Neural progenitor cell (in vitro differentiated cells): ENCODE measurements at regions not wholly inside any gene's neighbourhood (a gene's known extent, or its start where the extent isn't known, plus 50 kb on each side); places are given as distances from the start of the nearest gene placed in this dataset.

Experiments used
- DNase-seq: peaks from one replicate; pipeline ENCODE4 v3.0.0-alpha.2; 2016; ENCODE audit warnings: low spot score
- H2AFZ ChIP-seq: fragments of 200-600 bp; sonication (generic); replicated peaks from 2 replicates; pipeline ENCODE4 v1.6.1; 2016; ENCODE audit warnings: antibody characterized with exemption
- H3F3A ChIP-seq: fragments of 200-600 bp; sonication (generic); 2 replicates; pipeline ENCODE4 v1.6.1; 2016; ENCODE audit warnings: antibody characterized with exemption, low read depth
- H3K27ac ChIP-seq: fragments of 200-600 bp; sonication (generic); 2 replicates; pipeline ENCODE4 v1.5.1; 2016; ENCODE audit warnings: mild to moderate bottlenecking
- H3K27me3 ChIP-seq: fragments of 200-600 bp; sonication (generic); 2 replicates; pipeline ENCODE4 v1.6.1; 2016; ENCODE audit warnings: mild to moderate bottlenecking, moderate library complexity
- H3K36me3 ChIP-seq: fragments of 200-600 bp; sonication (generic); 2 replicates; pipeline ENCODE4 v1.5.1; 2016
- H3K4me1 ChIP-seq: fragments of 200-600 bp; sonication (generic); 2 replicates; pipeline ENCODE4 v1.6.1; 2016; ENCODE audit warnings: mixed run types
- H3K4me2 ChIP-seq: fragments of 200-600 bp; sonication (generic); 2 replicates; pipeline ENCODE4 v1.6.1; 2016
- H3K4me3 ChIP-seq: fragments of 200-600 bp; sonication (generic); 2 replicates; pipeline ENCODE4 v1.5.1; 2016
- H3K79me2 ChIP-seq: fragments of 200-600 bp; sonication (generic); 2 replicates; pipeline ENCODE4 v1.6.1; 2016; ENCODE audit warnings: low read depth
- H3K9ac ChIP-seq: fragments of 200-600 bp; sonication (generic); 2 replicates; pipeline ENCODE4 v1.6.1; 2016
- H3K9me3 ChIP-seq: fragments of 200-600 bp; sonication (generic); 2 replicates; pipeline ENCODE4 v1.5.1; 2016; ENCODE audit warnings: low read depth
- H4K20me1 ChIP-seq: fragments of 200-600 bp; sonication (generic); 2 replicates; pipeline ENCODE4 v1.6.1; 2016; ENCODE audit warnings: low read depth
- H3K27ac Mint-ChIP-seq: 3 replicates; pipeline ENCODE4 v1.8.0; 2021; ENCODE audit warnings: mixed read lengths
- H3K27me3 Mint-ChIP-seq: 2 replicates; pipeline ENCODE4 v1.8.0; 2022; ENCODE audit warnings: low read depth, mild to moderate bottlenecking, inconsistent platforms, moderate library complexity, mixed read lengths; ENCODE audit not compliant: insufficient read depth
- H3K36me3 Mint-ChIP-seq: 3 replicates; pipeline ENCODE4 v1.8.0; 2021; ENCODE audit warnings: mixed read lengths
- H3K4me1 Mint-ChIP-seq: 3 replicates; pipeline ENCODE4 v1.8.0; 2021; ENCODE audit warnings: mixed read lengths
- H3K4me3 Mint-ChIP-seq: 3 replicates; pipeline ENCODE4 v1.8.0; 2021; ENCODE audit warnings: mild to moderate bottlenecking, moderate library complexity, mixed read lengths
- H3K9me3 Mint-ChIP-seq: 3 replicates; pipeline ENCODE4 v1.8.0; 2020; ENCODE audit warnings: mixed read lengths
- EZH2 ChIP-seq: fragments of 200-600 bp; sonication (generic); IDR thresholded peaks from 2 replicates; pipeline ENCODE4 v1.6.1; 2017; ENCODE audit warnings: antibody characterized with exemption, mild to moderate bottlenecking, moderate library complexity
- EZH2phosphoT487 ChIP-seq: fragments of 200-600 bp; sonication (generic); IDR thresholded peaks from 2 replicates; pipeline ENCODE4 v1.6.1; 2017; ENCODE audit warnings: antibody characterized with exemption
- TF ChIP-seq, protein P1 (sequence below): fragments of 200-600 bp; sonication (generic); IDR thresholded peaks from 2 replicates; pipeline ENCODE4 v1.5.1; 2017; ENCODE audit warnings: antibody characterized with exemption, mild to moderate bottlenecking

DNA sequence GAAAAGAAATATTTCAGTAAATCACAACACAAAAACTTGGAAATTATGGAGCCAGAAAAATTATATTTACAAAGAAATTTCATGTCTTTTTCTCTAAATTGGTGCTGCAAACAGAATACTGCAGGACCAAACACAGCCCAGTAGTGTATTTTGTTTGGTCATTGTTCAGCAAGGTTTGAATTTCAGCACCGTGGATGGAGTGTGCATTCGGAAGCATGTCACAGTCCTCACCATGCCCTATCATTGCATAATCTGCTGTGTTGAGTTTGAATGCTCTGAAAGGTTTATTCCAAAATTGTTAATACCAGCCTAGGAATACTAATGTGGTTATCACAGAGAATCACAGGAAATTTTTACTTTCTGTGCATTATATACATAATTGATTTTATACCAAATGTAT is 296.7 kb downstream of the METTL4 start:
- H2AFZ ChIP-seq = peak overlapping the region; percentile 34
- Mint-ChIP-seq H3K27me3 (no peaks in the 10 kb centered on the region), H3K4me1 (no peaks in the 10 kb centered on the region), H3K4me3 (no peak overlapping the region), H3K9me3 (peaks cover 2% of the 10 kb centered on the region), H3K36me3 (no peaks in the 10 kb centered on the region), H3K27ac (no peak overlapping the region)
- TF ChIP-seq EZH2phosphoT487 = no peak
- TF ChIP-seq, protein P1, sequence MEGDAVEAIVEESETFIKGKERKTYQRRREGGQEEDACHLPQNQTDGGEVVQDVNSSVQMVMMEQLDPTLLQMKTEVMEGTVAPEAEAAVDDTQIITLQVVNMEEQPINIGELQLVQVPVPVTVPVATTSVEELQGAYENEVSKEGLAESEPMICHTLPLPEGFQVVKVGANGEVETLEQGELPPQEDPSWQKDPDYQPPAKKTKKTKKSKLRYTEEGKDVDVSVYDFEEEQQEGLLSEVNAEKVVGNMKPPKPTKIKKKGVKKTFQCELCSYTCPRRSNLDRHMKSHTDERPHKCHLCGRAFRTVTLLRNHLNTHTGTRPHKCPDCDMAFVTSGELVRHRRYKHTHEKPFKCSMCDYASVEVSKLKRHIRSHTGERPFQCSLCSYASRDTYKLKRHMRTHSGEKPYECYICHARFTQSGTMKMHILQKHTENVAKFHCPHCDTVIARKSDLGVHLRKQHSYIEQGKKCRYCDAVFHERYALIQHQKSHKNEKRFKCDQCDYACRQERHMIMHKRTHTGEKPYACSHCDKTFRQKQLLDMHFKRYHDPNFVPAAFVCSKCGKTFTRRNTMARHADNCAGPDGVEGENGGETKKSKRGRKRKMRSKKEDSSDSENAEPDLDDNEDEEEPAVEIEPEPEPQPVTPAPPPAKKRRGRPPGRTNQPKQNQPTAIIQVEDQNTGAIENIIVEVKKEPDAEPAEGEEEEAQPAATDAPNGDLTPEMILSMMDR = no peak
- no peak for TF ChIP-seq EZH2
- H4K20me1 ChIP-seq = no peaks in the 10 kb centered on the region
- H3K9ac ChIP-seq = no peak overlapping the region
- H3K27me3 ChIP-seq = no peaks in the 10 kb centered on the region
- H3K4me2 ChIP-seq = no peak overlapping the region
- no peaks in the 10 kb centered on the region for H3K4me1 ChIP-seq
- H3K4me3 ChIP-seq = no peak overlapping the region
- no peaks in the 10 kb centered on the region for H3F3A ChIP-seq
- H3K27ac ChIP-seq = no peak overlapping the region
- DNase-seq = no peak
- no peaks in the 10 kb centered on the region for H3K79me2 ChIP-seq
- H3K36me3 ChIP-seq = no peaks in the 10 kb centered on the region
- no peaks in the 10 kb centered on the region for H3K9me3 ChIP-seq

DNA sequence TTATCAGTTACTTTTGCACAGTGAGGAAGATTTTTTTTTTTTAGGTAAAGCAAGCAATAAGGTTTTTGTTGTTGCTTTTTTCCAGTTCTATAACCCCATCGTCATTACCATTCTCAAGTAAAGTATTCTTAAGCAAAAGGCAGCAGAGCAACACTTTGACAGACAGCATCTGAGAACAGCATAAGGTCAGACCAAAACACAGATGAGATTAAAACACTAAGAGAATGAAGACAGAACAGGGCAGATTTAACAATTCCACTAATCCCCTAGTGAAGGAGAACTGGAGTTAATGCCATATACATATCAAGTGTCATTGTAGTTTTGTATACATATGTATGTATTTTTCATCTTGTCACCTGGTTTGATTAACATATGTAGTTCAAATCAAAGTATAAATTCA is 290.2 kb downstream of the METTL4 start:
- H3K79me2 ChIP-seq = no peaks in the 10 kb centered on the region
- no peaks in the 10 kb centered on the region for H3F3A ChIP-seq
- Mint-ChIP-seq H3K4me1 (peaks cover 3% of the 10 kb centered on the region), H3K4me3 (no peak overlapping the region), H3K9me3 (no peaks in the 10 kb centered on the region), H3K36me3 (no peaks in the 10 kb centered on the region), H3K27ac (no peak overlapping the region), H3K27me3 (no peaks in the 10 kb centered on the region)
- TF ChIP-seq EZH2 (no peak), EZH2phosphoT487 (no peak)
- TF ChIP-seq, protein P1 = no peak
- no peaks in the 10 kb centered on the region for H3K4me1 ChIP-seq
- H3K9ac ChIP-seq = no peak overlapping the region
- H3K27me3 ChIP-seq = no peaks in the 10 kb centered on the region
- no peak overlapping the region for H2AFZ ChIP-seq
- H3K27ac ChIP-seq = no peak overlapping the region
- DNase-seq = no peak
- H3K4me3 ChIP-seq = no peak overlapping the region
- no peaks in the 10 kb centered on the region for H4K20me1 ChIP-seq
- H3K36me3 ChIP-seq = no peaks in the 10 kb centered on the region
- no peak overlapping the region for H3K4me2 ChIP-seq
- no peaks in the 10 kb centered on the region for H3K9me3 ChIP-seq

DNA sequence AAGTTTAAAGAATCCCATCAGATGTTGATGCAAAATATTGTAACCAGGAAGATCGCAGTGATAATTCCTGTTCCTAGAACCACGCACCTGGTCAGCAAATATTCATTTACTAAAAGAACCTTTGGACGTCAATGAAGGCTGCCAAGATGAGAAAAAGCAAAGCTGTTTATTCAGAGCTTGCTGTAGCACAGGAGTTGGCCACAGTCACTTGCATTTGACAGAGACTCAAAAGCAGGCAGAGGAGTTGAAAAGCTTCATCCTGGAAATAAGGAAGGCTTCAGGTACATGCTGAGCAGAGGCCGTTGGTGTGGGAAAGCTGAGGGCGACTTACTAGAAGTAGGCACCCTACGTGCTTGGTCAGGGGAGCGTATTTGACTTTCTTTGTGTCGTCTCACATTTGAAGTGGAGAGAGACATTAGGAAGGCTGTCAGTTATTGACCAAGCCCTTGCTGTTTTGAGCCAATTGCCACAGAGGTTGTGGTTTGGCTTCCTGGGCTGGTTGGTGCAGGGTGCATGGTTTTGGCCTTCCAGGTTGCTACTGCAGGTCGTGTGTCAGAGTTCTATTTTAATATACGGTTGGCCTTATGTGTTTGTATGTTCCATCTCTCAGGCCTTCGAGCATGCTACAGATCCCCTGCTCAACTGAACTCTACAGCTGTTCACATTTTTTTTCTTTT is 289.6 kb downstream of the METTL4 start:
- H3F3A ChIP-seq = no peaks in the 10 kb centered on the region
- no peaks in the 10 kb centered on the region for H4K20me1 ChIP-seq
- Mint-ChIP-seq H3K27ac (no peak overlapping the region), H3K27me3 (no peaks in the 10 kb centered on the region), H3K9me3 (no peaks in the 10 kb centered on the region), H3K4me1 (peaks cover 3% of the 10 kb centered on the region), H3K4me3 (no peak overlapping the region), H3K36me3 (no peaks in the 10 kb centered on the region)
- no peaks in the 10 kb centered on the region for H3K9me3 ChIP-seq
- no peak overlapping the region for H3K27ac ChIP-seq
- no peak overlapping the region for H3K4me2 ChIP-seq
- no peaks in the 10 kb centered on the region for H3K36me3 ChIP-seq
- H3K4me3 ChIP-seq = no peak overlapping the region
- no peaks in the 10 kb centered on the region for H3K4me1 ChIP-seq
- TF ChIP-seq EZH2 (no peak), EZH2phosphoT487 (no peak)
- TF ChIP-seq, protein P1 = no peak
- H3K9ac ChIP-seq = no peak overlapping the region
- no peak for DNase-seq
- no peaks in the 10 kb centered on the region for H3K27me3 ChIP-seq
- H2AFZ ChIP-seq = no peak overlapping the region
- no peaks in the 10 kb centered on the region for H3K79me2 ChIP-seq
